OCI-LY7 (cell line): ENCODE measurements at regions not wholly inside any gene's neighbourhood (a gene's known extent, or its start where the extent isn't known, plus 50 kb on each side); places are given as distances from the start of the nearest gene placed in this dataset.

Source experiments
- CTCF ChIP-seq: fragments of 200-600 bp; sonication (generic); conservative IDR thresholded peaks from 2 replicates; pipeline ENCODE4 v1.5.1; 2014; ENCODE audit warnings: mild to moderate bottlenecking, antibody characterized with exemption, low read length, moderate library complexity, mixed read lengths
- EZH2phosphoT487 ChIP-seq: fragments of 200-600 bp; sonication (generic); IDR thresholded peaks from 2 replicates; pipeline ENCODE4 v1.6.1; 2018; ENCODE audit warnings: low read depth, borderline replicate concordance, mild to moderate bottlenecking, mixed run types, antibody characterized with exemption, low read length, moderate library complexity, mixed read lengths

DNA sequence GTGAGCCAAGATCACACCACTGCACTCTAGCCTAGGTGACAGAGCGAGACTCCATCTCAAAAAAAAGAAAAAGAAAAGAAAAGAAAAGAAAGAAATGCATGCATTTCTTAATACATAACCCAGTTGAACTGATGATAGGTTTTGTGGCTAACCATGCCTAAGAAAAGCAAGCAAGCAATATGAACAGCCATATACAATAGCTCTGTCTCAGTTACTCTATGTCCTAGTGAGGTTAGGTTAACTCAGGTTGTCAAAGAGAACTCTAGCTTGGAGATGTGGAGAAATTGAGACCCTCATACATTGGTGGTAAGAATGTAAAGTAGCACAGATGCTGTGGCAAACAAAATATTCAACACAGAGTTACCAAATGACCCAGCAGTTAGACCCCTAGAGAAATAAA lies 167.0 kb upstream of the RASGEF1B start:
- no peak for TF ChIP-seq CTCF
- TF ChIP-seq EZH2phosphoT487 = no peak
